CD14-positive monocyte (primary cell): ENCODE measurements at regions not wholly inside any gene's neighbourhood (a gene's known extent, or its start where the extent isn't known, plus 50 kb on each side); places are given as distances from the start of the nearest gene placed in this dataset.

ENCODE experiments used
- DNase-seq, 3 donors: peaks; one replicate each; pipeline ENCODE4 v3.0.0-alpha.2; 2011 to 2022
- H2AFZ ChIP-seq: 2 replicates; pipeline ENCODE4 v1.6.0; 2012; ENCODE audit warnings: mild to moderate bottlenecking, low read depth, low read length, inconsistent platforms; ENCODE audit not compliant: insufficient read depth, poor library complexity, severe bottlenecking
- H3K27ac ChIP-seq, 2 donors: 1 replicate in 1 of 2; 2 replicates in 1 of 2; pipeline ENCODE4 v1.5.1; 2012 to 2013; ENCODE audit warnings: low read length in 2 of 2, control low read depth in 1 of 2, inconsistent platforms in 1 of 2, low read depth in 1 of 2, mild to moderate bottlenecking in 1 of 2
- H3K27me3 ChIP-seq, 2 donors: one replicate each; pipeline versions ENCODE4 v1.6.0 to v1.6.1; 2011 to 2013; ENCODE audit warnings: low read length in 2 of 2; ENCODE audit not compliant: control insufficient read depth in 2 of 2, insufficient read depth in 2 of 2
- H3K36me3 ChIP-seq, 2 donors: replicated peaks in 1 of 2; 1 replicate in 1 of 2; 2 replicates in 1 of 2; pipeline versions ENCODE4 v1.5.1 to v1.6.1; 2012 to 2013; ENCODE audit warnings: low read length in 2 of 2, control low read depth in 1 of 2, inconsistent platforms in 1 of 2, mild to moderate bottlenecking in 1 of 2; ENCODE audit not compliant: insufficient read depth in 2 of 2, control insufficient read depth in 1 of 2
- H3K4me1 ChIP-seq, 2 donors: 1 replicate in 1 of 2; 2 replicates in 1 of 2; pipeline versions ENCODE4 v1.5.1 to v1.6.1; 2012 to 2013; ENCODE audit warnings: low read length in 2 of 2, control low read depth in 1 of 2, inconsistent platforms in 1 of 2, mild to moderate bottlenecking in 1 of 2, moderate library complexity in 1 of 2; ENCODE audit not compliant: insufficient read depth in 2 of 2, control insufficient read depth in 1 of 2
- H3K4me2 ChIP-seq: replicated peaks from 2 replicates; pipeline ENCODE3; 2012; ENCODE audit warnings: low read length, moderate library complexity, mild to moderate bottlenecking; ENCODE audit not compliant: poor library complexity, severe bottlenecking; ENCODE audit errors: extremely low read depth
- H3K4me3 ChIP-seq, 3 experiments: fragments of 200-600 bp in 1 of 3; sonication (generic) in 1 of 3; replicated peaks in 1 of 3; 1 replicate in 2 of 3; 2 replicates in 1 of 3; pipeline ENCODE4 v1.5.1; 2011 to 2013; ENCODE audit warnings: low read length in 3 of 3, mild to moderate bottlenecking in 3 of 3, control low read depth in 2 of 3, low read depth in 2 of 3, inconsistent platforms in 1 of 3, moderate library complexity in 1 of 3
- H3K79me2 ChIP-seq: 2 replicates; pipeline ENCODE4 v1.6.0; 2012; ENCODE audit warnings: mild to moderate bottlenecking, control low read depth, inconsistent platforms, low read length, moderate library complexity; ENCODE audit not compliant: insufficient read depth
- H3K9ac ChIP-seq: 2 replicates; pipeline ENCODE4 v1.6.0; 2017; ENCODE audit warnings: low read length, mild to moderate bottlenecking; ENCODE audit not compliant: insufficient read depth, poor library complexity, severe bottlenecking
- H3K9me3 ChIP-seq, 2 donors: replicated peaks in 1 of 2; 1 replicate in 1 of 2; 2 replicates in 1 of 2; pipeline versions ENCODE4 v1.5.1 to v1.6.1; 2012 to 2013; ENCODE audit warnings: low read length in 2 of 2, control low read depth in 1 of 2; ENCODE audit not compliant: control insufficient read depth in 1 of 2, insufficient read depth in 1 of 2
- H4K20me1 ChIP-seq: 2 replicates; pipeline ENCODE4 v1.6.0; 2012; ENCODE audit warnings: mild to moderate bottlenecking, low read length, control low read depth, moderate library complexity; ENCODE audit not compliant: insufficient read depth
- H3K27ac Mint-ChIP-seq, 7 donors: one replicate each; pipeline ENCODE4 v1.8.0; 2020; ENCODE audit warnings: mild to moderate bottlenecking in 7 of 7, mixed read lengths in 7 of 7, moderate library complexity in 6 of 7, inconsistent platforms in 2 of 7
- H3K27me3 Mint-ChIP-seq, 3 donors: one replicate each; pipeline ENCODE4 v1.8.0; 2021 to 2022; ENCODE audit warnings: low read depth in 3 of 3, mild to moderate bottlenecking in 3 of 3, mixed read lengths in 3 of 3, moderate library complexity in 3 of 3, inconsistent platforms in 1 of 3
- H3K36me3 Mint-ChIP-seq, 2 donors: one replicate each; pipeline ENCODE4 v1.8.0; 2020; ENCODE audit warnings: mixed read lengths in 2 of 2, inconsistent platforms in 1 of 2, mild to moderate bottlenecking in 1 of 2
- H3K4me1 Mint-ChIP-seq: one replicate; pipeline ENCODE4 v1.8.0; 2020; ENCODE audit warnings: mild to moderate bottlenecking, mixed read lengths
- H3K4me3 Mint-ChIP-seq, 2 donors: one replicate each; pipeline ENCODE4 v1.8.0; 2020; ENCODE audit warnings: mild to moderate bottlenecking in 2 of 2, mixed read lengths in 2 of 2, moderate library complexity in 1 of 2
- H3K9me3 Mint-ChIP-seq, 7 donors: one replicate each; pipeline ENCODE4 v1.8.0; 2020 to 2022; ENCODE audit warnings: mixed read lengths in 7 of 7, mild to moderate bottlenecking in 6 of 7, moderate library complexity in 6 of 7, inconsistent platforms in 2 of 7
- WGBS: methylation state at CpG from one replicate; pipeline ENCODE4 v1.1.5; 2013; ENCODE audit warnings: missing lambda C conversion rate; ENCODE audit not compliant: insufficient coverage; 5-methylcytosine and 5-hydroxymethylcytosine counted together
- intact Hi-C, 2 donors: fragments of 100-400 bp; cut with micrococcal nuclease; formaldehyde crosslinking; loops; one replicate each; pipeline versions ENCODE4 v1.15.0 to v1.15.1; 2023
- TF ChIP-seq, protein P1 (sequence below): fragments of 200-600 bp; IDR thresholded peaks from one replicate; pipeline ENCODE4 v1.8.0; 2022; ENCODE audit warnings: antibody characterized with exemption, mild to moderate bottlenecking

DNA sequence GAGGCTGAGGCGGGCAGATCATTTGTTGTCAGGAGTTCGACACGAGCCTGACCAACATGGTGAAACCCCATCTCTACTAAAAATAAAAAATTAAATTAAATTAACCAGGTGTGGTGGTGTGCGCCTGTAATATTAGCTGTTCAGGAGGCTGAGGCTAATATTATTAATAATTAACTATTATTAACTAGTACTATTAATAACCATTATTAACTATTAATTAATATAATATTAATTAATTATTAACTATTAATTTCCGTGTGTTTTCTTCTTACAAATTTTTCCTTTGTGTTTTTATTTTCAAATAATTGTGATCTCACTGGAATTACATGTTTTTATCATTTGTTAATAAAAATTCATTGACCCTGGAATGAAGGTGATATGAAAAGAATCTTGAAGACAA, 557.4 kb upstream of the ADGRB3 start:
- TF ChIP-seq, protein P1, sequence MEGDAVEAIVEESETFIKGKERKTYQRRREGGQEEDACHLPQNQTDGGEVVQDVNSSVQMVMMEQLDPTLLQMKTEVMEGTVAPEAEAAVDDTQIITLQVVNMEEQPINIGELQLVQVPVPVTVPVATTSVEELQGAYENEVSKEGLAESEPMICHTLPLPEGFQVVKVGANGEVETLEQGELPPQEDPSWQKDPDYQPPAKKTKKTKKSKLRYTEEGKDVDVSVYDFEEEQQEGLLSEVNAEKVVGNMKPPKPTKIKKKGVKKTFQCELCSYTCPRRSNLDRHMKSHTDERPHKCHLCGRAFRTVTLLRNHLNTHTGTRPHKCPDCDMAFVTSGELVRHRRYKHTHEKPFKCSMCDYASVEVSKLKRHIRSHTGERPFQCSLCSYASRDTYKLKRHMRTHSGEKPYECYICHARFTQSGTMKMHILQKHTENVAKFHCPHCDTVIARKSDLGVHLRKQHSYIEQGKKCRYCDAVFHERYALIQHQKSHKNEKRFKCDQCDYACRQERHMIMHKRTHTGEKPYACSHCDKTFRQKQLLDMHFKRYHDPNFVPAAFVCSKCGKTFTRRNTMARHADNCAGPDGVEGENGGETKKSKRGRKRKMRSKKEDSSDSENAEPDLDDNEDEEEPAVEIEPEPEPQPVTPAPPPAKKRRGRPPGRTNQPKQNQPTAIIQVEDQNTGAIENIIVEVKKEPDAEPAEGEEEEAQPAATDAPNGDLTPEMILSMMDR, result no peak
- Histone ChIP-seq H3K4me2 (no peak overlapping the region), H4K20me1 (no peaks in the 10 kb centered on the region), H2AFZ (no peak overlapping the region), H3K9me3 (no peaks in the 10 kb centered on the region), H3K4me1 (no peaks in the 10 kb centered on the region), H3K79me2 (no peaks in the 10 kb centered on the region), H3K27ac (no peak overlapping the region), H3K4me3 (no peak overlapping the region), H3K9ac (no peak overlapping the region), H3K36me3 (no peaks in the 10 kb centered on the region), H3K27me3 (no peaks in the 10 kb centered on the region)
- no peak for DNase-seq
- peaks cover 0 to 1% (median 0%) of the 10 kb centered on the region in 3 donors for H3K27me3 Mint-ChIP-seq
- WGBS, result no CpG with 5 or more reads among the region's 5 CpGs
- intact Hi-C loops, result no loop called here
- H3K27ac Mint-ChIP-seq, result no peak overlapping the region
- H3K36me3 Mint-ChIP-seq, result no peaks in the 10 kb centered on the region
- peaks cover 0 to 3% (median 0%) of the 10 kb centered on the region in 7 donors for H3K9me3 Mint-ChIP-seq
- H3K4me3 Mint-ChIP-seq, result no peak overlapping the region
- no peaks in the 10 kb centered on the region for H3K4me1 Mint-ChIP-seq

DNA sequence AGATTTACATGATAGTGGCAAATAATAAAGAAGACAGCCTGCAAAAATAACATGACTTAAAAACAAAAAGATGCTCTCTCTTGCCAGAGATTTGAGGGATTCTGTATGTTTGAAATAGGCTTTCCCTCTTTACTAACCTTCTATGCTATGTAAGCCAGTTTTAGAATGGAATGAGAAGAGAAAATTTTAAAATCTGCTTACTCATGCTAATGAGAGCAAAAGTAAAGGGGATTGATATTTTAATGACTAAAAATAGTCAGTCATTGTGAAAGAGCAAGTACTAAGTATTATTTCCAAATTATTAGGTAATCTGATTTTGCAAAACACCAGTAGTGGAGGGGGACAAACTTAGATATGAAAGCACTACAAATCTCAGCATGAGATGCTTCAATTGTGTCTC, 563.3 kb upstream of the ADGRB3 start:
- Histone ChIP-seq H3K9ac (no peak overlapping the region), H3K27me3 (no peaks in the 10 kb centered on the region), H3K9me3 (no peaks in the 10 kb centered on the region), H3K79me2 (no peaks in the 10 kb centered on the region), H3K4me2 (no peak overlapping the region), H3K36me3 (no peaks in the 10 kb centered on the region), H2AFZ (no peak overlapping the region), H3K27ac (no peak overlapping the region), H3K4me1 (no peaks in the 10 kb centered on the region), H3K4me3 (no peak overlapping the region), H4K20me1 (no peaks in the 10 kb centered on the region)
- no peaks in the 10 kb centered on the region for H3K36me3 Mint-ChIP-seq
- intact Hi-C loops, result no loop called here
- TF ChIP-seq, protein P1, result no peak
- H3K27me3 Mint-ChIP-seq, result no peaks in the 10 kb centered on the region
- peaks cover 0 to 3% (median 0%) of the 10 kb centered on the region in 7 donors for H3K9me3 Mint-ChIP-seq
- H3K4me1 Mint-ChIP-seq, result peaks cover 4% of the 10 kb centered on the region
- no peak overlapping the region for H3K4me3 Mint-ChIP-seq
- no peak for DNase-seq
- H3K27ac Mint-ChIP-seq, result no peak overlapping the region
